GM19463 (cell line): ENCODE measurements at regions not wholly inside any gene's neighbourhood (a gene's known extent, or its start where the extent isn't known, plus 50 kb on each side); places are given as distances from the start of the nearest gene placed in this dataset.

Source experiments
- ATAC-seq: cut with Tn5 transposase; IDR thresholded peaks from one replicate; pipeline ENCODE4 v1.9.1; 2021; ENCODE audit warnings: mild to moderate bottlenecking, moderate library complexity; ENCODE audit not compliant: unreplicated experiment

- peak; percentile 98 for ATAC-seq
Observed at GRCh38 chr1:219773775-219774174, 154.6 kb downstream of the SLC30A10 start.

DNA sequence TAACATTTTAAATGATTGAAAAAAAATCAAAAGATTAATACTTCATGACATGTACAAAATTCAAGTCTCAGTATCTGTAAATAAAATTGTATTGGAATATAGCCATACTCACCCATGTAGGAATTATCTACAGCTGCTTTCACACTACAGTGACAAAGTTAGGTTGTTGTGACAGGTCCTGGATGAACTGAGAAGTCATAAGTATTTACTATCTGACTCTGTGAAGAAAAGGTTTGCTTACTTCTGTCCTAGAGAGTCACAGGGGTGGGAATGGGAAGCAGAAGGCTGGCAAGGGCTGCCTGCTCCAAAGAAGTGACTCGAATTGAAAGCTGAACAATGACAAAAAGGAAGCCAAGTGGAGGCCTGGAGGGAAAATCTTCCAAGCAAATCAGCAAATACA lies 155.2 kb downstream of the SLC30A10 start:
- no peak for ATAC-seq

- no peak for ATAC-seq
Observed at GRCh38 chr1:219772265-219773036, 155.9 kb downstream of the SLC30A10 start.

DNA sequence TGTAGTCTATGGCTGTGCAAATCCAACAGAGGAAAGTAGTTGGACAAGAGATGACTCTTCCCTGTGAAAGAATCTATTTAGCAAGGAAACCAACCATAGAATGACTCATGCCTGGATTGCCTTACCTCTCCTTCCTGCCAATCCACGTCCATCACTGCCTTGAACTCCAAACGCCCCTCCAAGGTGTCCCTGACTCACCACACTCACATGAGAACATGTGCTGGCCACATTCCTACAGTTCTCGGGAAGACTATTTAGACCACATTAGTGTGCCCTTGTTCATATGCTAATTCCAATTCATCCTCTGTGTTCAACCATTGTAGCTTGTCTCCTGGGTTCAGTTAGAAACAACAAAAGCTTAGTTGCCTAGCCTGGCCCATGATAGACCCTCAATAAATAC lies 157.3 kb downstream of the SLC30A10 start:
- ATAC-seq: no peak

- ATAC-seq: no peak
Observed at GRCh38 chr1:219763321-219763720, 150.4 kb upstream of the ZC3H11B start.

DNA sequence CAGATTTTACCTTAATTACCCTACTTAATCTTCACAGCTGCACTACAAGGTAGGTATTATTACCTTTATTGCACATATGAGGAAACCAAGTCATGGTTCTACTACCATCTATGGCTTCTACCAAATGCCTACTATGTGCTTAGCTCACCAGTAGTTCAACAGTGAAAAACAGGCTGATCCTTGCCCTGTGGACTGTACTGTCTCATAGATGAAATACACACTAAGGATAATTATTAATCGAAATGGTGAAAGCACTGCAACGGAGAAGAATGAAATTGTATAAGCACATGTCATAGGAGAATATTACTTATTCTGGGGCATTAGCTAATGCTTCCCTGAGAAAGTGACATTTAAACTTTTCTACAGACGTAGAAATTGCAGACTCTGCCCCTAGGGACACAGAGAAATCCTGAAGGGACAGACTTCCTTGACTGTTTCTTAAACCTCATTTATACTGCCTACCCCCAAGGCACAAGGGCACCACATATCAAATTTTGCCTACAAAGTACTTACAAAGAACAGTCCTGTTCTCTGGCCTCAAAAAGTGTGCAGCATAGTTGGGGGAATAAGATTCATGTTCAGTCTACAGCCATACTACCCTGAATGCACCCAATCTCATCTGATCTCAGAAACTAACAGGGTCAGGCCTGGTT lies 148.4 kb upstream of the ZC3H11B start:
- no peak for ATAC-seq

- ATAC-seq: no peak
Observed at GRCh38 chr1:219759095-219759494, 146.2 kb upstream of the ZC3H11B start.

DNA sequence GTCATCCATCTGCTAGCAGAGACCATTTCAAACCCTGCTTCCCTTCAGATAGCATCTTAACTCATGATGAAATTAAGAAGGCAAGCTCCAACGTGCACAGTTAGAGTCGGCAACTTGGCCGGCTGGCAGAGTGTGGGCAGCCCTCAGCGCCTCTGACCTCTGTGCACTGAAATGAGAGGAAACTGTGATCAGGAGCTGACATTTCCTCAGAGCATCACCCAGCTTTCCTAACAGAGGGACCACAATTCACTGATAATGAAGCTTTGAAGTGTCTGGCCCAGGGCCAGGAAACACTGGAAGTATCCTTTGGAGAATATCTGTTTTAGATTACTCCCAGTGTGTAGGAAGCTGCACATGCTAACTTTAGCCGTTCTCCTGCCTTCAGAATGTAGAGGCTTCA lies 145.0 kb upstream of the ZC3H11B start:
- no peak for ATAC-seq

- ATAC-seq: no peak
Observed at GRCh38 chr1:219755234-219755633, 142.3 kb upstream of the ZC3H11B start.

- ATAC-seq: no peak
Observed at GRCh38 chr1:219754767-219755166, 141.9 kb upstream of the ZC3H11B start.

DNA sequence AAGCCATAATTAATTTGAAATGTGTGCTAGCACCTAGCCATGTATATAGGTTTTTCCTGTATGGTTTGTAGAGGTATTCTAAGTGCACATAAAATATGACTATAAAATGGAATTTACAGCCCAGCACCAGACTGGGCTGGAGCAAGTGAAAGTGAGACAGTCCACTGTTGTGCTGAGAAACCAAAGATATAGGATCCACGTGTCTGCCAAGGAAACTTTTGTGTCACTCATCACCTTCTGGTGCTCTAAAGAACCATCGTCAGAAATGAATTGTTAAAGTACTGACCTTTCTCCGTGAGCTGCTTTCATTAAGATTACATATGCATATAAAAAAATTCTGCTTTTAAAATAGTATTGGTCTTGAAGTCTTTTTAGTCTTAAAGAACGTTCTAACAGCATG lies 141.0 kb upstream of the ZC3H11B start:
- ATAC-seq: no peak

- ATAC-seq: no peak
Observed at GRCh38 chr1:219752645-219753044, 139.7 kb upstream of the ZC3H11B start.

DNA sequence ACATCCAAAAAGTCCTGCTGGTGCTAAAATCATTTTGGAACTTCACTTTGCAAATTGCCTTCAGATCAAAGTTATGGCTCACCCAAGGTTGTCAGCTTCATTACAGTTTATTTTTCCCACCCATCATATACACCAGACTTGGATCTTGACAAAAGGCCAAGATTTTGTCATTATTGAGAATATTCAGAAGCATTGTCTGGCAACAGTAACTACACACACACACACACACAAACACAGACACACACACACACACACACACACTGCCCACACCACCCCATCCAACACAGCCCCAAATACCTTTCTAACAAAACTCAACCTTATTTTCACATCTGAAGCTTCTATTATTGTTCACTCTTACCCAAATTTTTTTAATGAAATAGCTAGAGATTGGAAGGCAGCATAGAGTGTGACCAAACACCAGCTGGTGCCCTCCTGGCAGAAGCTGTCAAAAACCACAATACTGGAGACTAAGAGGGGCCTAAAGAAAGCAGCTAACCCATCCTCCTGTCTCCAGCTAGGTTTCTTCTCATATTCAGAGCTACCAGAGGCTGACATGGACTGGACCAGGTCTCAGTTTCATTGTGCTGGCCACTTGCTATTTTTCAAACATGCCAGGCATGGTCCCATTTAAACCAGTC lies 139.1 kb upstream of the ZC3H11B start:
- no peak for ATAC-seq

DNA sequence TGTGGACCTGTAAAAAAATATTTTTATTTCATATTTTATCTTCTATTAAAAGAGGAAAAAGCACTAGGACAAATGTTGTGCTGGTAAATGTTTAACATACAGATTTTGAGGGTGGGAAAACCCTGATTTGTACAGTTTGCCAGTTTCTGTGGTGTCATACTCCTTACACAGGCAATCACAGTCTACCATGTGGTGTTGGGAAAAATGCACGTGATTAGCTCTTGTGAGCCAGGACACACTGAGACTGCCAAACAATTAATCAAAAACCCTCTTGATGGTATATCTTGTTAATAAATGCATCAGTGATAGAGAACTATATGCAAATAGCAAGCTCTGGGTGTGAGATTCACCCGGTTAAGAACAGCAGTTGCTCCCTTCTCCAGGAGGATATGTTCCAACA lies 136.5 kb upstream of the ZC3H11B start:
- ATAC-seq: no peak

- ATAC-seq: no peak
Observed at GRCh38 chr1:219746141-219746540, 133.2 kb upstream of the ZC3H11B start.

GRCh38 chr1:219744652-219745469 lies 132.0 kb upstream of the ZC3H11B start:
- ATAC-seq: no peak

GRCh38 chr1:219741011-219741970 lies 128.4 kb upstream of the ZC3H11B start:
- no peak for ATAC-seq

GRCh38 chr1:219733511-219734174 lies 120.7 kb upstream of the ZC3H11B start:
- no peak for ATAC-seq

DNA sequence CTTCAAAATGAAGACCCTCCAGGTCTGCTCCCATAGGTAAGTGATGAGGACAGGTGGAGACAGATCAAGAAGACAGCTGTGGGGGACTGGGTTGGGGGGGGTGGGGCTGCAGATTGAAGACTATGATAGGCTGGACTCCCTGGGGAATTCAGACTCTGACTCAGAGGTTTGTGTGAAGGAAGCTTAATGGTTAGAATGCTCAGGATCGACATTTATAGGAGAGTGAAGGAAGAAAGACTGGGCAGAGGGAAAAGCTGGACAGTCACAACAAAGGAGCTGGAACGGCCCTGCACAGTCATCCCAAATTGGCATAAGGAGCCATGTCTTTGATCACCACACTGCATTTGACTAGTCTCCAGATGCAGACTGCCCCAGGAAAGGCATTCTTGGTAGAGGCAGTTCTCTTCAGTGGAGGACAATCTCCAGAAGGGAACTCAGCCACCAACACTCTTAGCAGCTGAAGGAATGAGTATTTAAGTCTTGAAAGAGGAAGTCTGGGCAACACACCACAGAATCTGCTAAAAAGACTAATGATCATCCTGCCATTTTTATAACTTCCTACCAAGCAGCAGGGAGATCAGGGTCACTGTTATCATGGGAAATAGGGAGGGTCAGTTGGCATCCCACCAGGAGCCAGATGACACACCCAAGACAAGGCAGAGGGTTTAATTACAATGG lies 120.0 kb upstream of the ZC3H11B start:
- ATAC-seq: no peak
